G401.6 (cell line): ENCODE measurements at regions not wholly inside any gene's neighbourhood (a gene's known extent, or its start where the extent isn't known, plus 50 kb on each side); places are given as distances from the start of the nearest gene placed in this dataset.
"Not testable (repeated sequence)": the region's sequence is repeated elsewhere in the genome, so short reads cannot be mapped to it uniquely, and the experiment has no call there.

ENCODE experiments used
- FAIRE-seq: peaks from 2 replicates; lab custom pipeline; 2012; peaks lifted over from hg19 to GRCh38; lab: Jason Lieb, UNC

GRCh38 chr4:124121461-124121971 lies 591.0 kb downstream of the ANKRD50 start:
- no peak for FAIRE-seq

- no peak for FAIRE-seq
These were observed 589.4 kb downstream of the ANKRD50 start for GRCh38 chr4:124123181-124123580.

- FAIRE-seq: no peak
These were observed 588.8 kb downstream of the ANKRD50 start for GRCh38 chr4:124123721-124124120.

GRCh38 chr4:124131324-124131723 lies 581.2 kb downstream of the ANKRD50 start:
- FAIRE-seq: not testable (repeated sequence)

- no peak for FAIRE-seq
These were observed 580.4 kb downstream of the ANKRD50 start for GRCh38 chr4:124132161-124132560.

GRCh38 chr4:124133753-124134152 lies 578.8 kb downstream of the ANKRD50 start:
- no peak for FAIRE-seq

- no peak for FAIRE-seq
These were observed 577.1 kb downstream of the ANKRD50 start for GRCh38 chr4:124135409-124135813.

GRCh38 chr4:124139044-124139443 lies 573.5 kb downstream of the ANKRD50 start:
- no peak for FAIRE-seq

- FAIRE-seq: no peak
These were observed 568.9 kb downstream of the ANKRD50 start for GRCh38 chr4:124143632-124144031.

- no peak for FAIRE-seq
These were observed 568.3 kb downstream of the ANKRD50 start for GRCh38 chr4:124144238-124144654.

- no peak for FAIRE-seq
These were observed 566.5 kb downstream of the ANKRD50 start for GRCh38 chr4:124146068-124146467.

GRCh38 chr4:124151031-124151430 lies 561.5 kb downstream of the ANKRD50 start:
- no peak for FAIRE-seq

- FAIRE-seq: no peak
These were observed 560.4 kb downstream of the ANKRD50 start for GRCh38 chr4:124152132-124152531.

- FAIRE-seq: no peak
These were observed 557.3 kb downstream of the ANKRD50 start for GRCh38 chr4:124155239-124155638.

GRCh38 chr4:124157396-124158083 lies 555.0 kb downstream of the ANKRD50 start:
- FAIRE-seq: no peak

GRCh38 chr4:124163401-124163800 lies 549.1 kb downstream of the ANKRD50 start:
- FAIRE-seq: no peak

GRCh38 chr4:124167602-124168001 lies 544.9 kb downstream of the ANKRD50 start:
- FAIRE-seq: no peak

- not testable (repeated sequence) for FAIRE-seq
These were observed 543.0 kb downstream of the ANKRD50 start for GRCh38 chr4:124169524-124169923.

GRCh38 chr4:124173912-124174311 lies 538.6 kb downstream of the ANKRD50 start:
- no peak for FAIRE-seq

- no peak for FAIRE-seq
These were observed 534.7 kb downstream of the ANKRD50 start for GRCh38 chr4:124177647-124178425.

GRCh38 chr4:124178449-124179021 lies 534.0 kb downstream of the ANKRD50 start:
- no peak for FAIRE-seq

GRCh38 chr4:124179506-124180186 lies 532.9 kb downstream of the ANKRD50 start:
- no peak for FAIRE-seq

- FAIRE-seq: no peak
These were observed 531.5 kb downstream of the ANKRD50 start for GRCh38 chr4:124181039-124181438.
